H9 (cell line): ENCODE measurements at regions not wholly inside any gene's neighbourhood (a gene's known extent, or its start where the extent isn't known, plus 50 kb on each side); places are given as distances from the start of the nearest gene placed in this dataset.

ENCODE experiments used
- DNase-seq: peaks from one replicate; pipeline ENCODE4 v3.0.0-alpha.2; 2017
- H2AFZ ChIP-seq: one replicate; pipeline ENCODE4 v1.6.1; 2013; ENCODE audit warnings: mild to moderate bottlenecking, low read length, control low read depth, moderate library complexity
- H2AK5ac ChIP-seq: 2 replicates; pipeline ENCODE4 v1.6.1; 2013; ENCODE audit warnings: low read length, control low read depth, mixed read lengths; ENCODE audit not compliant: insufficient read length
- H2BK120ac ChIP-seq: one replicate; pipeline ENCODE4 v1.6.1; 2013; ENCODE audit warnings: low read depth, mild to moderate bottlenecking, low read length, control low read depth, inconsistent platforms; ENCODE audit not compliant: poor library complexity, severe bottlenecking
- H2BK12ac ChIP-seq: 2 replicates; pipeline ENCODE4 v1.6.1; 2013; ENCODE audit warnings: low read length, control low read depth, mixed read lengths, low read depth; ENCODE audit not compliant: insufficient read length
- H2BK15ac ChIP-seq: 2 replicates; pipeline ENCODE4 v1.6.1; 2013; ENCODE audit warnings: low read depth, low read length, control low read depth
- H2BK20ac ChIP-seq: one replicate; pipeline ENCODE4 v1.6.1; 2013; ENCODE audit warnings: low read depth, mild to moderate bottlenecking, low read length, control low read depth, inconsistent platforms; ENCODE audit not compliant: poor library complexity, severe bottlenecking
- H2BK5ac ChIP-seq: 2 replicates; pipeline ENCODE4 v1.6.1; 2013; ENCODE audit warnings: low read length, control low read depth, mixed read lengths; ENCODE audit not compliant: insufficient read length
- H3K14ac ChIP-seq: 2 replicates; pipeline ENCODE4 v1.6.1; 2013; ENCODE audit warnings: low read length, control low read depth; ENCODE audit not compliant: insufficient read depth
- H3K18ac ChIP-seq: 2 replicates; pipeline ENCODE4 v1.6.1; 2013; ENCODE audit warnings: low read depth, mild to moderate bottlenecking, mixed read lengths, low read length, control low read depth; ENCODE audit not compliant: insufficient read length
- H3K23ac ChIP-seq: 2 replicates; pipeline ENCODE4 v1.6.1; 2013; ENCODE audit warnings: low read length, control low read depth, mixed read lengths, low read depth; ENCODE audit not compliant: insufficient read length
- H3K23me2 ChIP-seq: 2 replicates; pipeline ENCODE4 v1.6.1; 2013; ENCODE audit warnings: low read depth, mild to moderate bottlenecking, mixed read lengths, low read length, control low read depth; ENCODE audit not compliant: insufficient read length, poor library complexity, severe bottlenecking
- H3K27ac ChIP-seq: 2 replicates; pipeline ENCODE4 v1.5.1; 2013; ENCODE audit warnings: low read length, control low read depth, mixed read lengths, low read depth; ENCODE audit not compliant: insufficient read length
- H3K27me3 ChIP-seq: 2 replicates; pipeline ENCODE4 v1.6.1; 2013; ENCODE audit warnings: low read length, control low read depth, inconsistent platforms; ENCODE audit not compliant: insufficient read depth
- H3K4ac ChIP-seq: 2 replicates; pipeline ENCODE4 v1.6.1; 2013; ENCODE audit warnings: low read depth, mild to moderate bottlenecking, control low read depth, inconsistent platforms, low read length, moderate library complexity
- H3K4me1 ChIP-seq: 2 replicates; pipeline ENCODE4 v1.6.1; 2013; ENCODE audit warnings: low read length, control low read depth, inconsistent platforms; ENCODE audit not compliant: insufficient read depth
- H3K4me2 ChIP-seq: 2 replicates; pipeline ENCODE4 v1.6.1; 2013; ENCODE audit warnings: low read length, control low read depth, mixed read lengths; ENCODE audit not compliant: insufficient read length, insufficient read depth
- H3K56ac ChIP-seq: 2 replicates; pipeline ENCODE4 v1.6.1; 2013; ENCODE audit warnings: low read depth, mild to moderate bottlenecking, mixed read lengths, low read length, control low read depth; ENCODE audit not compliant: insufficient read length
- H3K79me1 ChIP-seq: 2 replicates; pipeline ENCODE4 v1.6.1; 2013; ENCODE audit warnings: low read depth, mild to moderate bottlenecking, moderate library complexity, low read length, control low read depth, inconsistent platforms; ENCODE audit not compliant: insufficient read depth, poor library complexity, severe bottlenecking
- H3K79me2 ChIP-seq: 2 replicates; pipeline ENCODE4 v1.6.1; 2013; ENCODE audit warnings: low read length, control low read depth, inconsistent platforms; ENCODE audit not compliant: insufficient read depth
- H3K9ac ChIP-seq: 2 replicates; pipeline ENCODE4 v1.6.1; 2013; ENCODE audit warnings: low read length, control low read depth, mixed read lengths; ENCODE audit not compliant: insufficient read length; ENCODE audit errors: extremely low read depth
- H3K9me3 ChIP-seq: one replicate; pipeline ENCODE4 v1.6.1; 2013; ENCODE audit warnings: low read depth, low read length, inconsistent platforms; ENCODE audit not compliant: control insufficient read depth
- H3T11ph ChIP-seq: one replicate; pipeline ENCODE4 v1.6.1; 2013; ENCODE audit warnings: mild to moderate bottlenecking, low read length, control low read depth, inconsistent platforms
- H4K20me1 ChIP-seq: one replicate; pipeline ENCODE4 v1.6.1; 2013; ENCODE audit not compliant: control insufficient read depth, insufficient read length, insufficient read depth
- H4K5ac ChIP-seq: 2 replicates; pipeline ENCODE4 v1.6.1; 2013; ENCODE audit warnings: low read depth, mild to moderate bottlenecking, mixed read lengths, low read length, control low read depth; ENCODE audit not compliant: insufficient read length
- H4K8ac ChIP-seq: replicated peaks from 2 replicates; pipeline ENCODE4 v1.6.1; 2013; ENCODE audit warnings: low read length, control low read depth, mixed read lengths, low read depth; ENCODE audit not compliant: insufficient read length
- H4K91ac ChIP-seq: 2 replicates; pipeline ENCODE4 v1.6.1; 2013; ENCODE audit warnings: low read depth, mild to moderate bottlenecking, moderate library complexity, mixed read lengths, low read length, control low read depth; ENCODE audit not compliant: insufficient read length
- H3K27ac Mint-ChIP-seq, 3 experiments: 2 replicates in 2 of 3; 3 replicates in 1 of 3; pipeline ENCODE4 v1.8.0; 2020 to 2021; ENCODE audit warnings: mixed read lengths in 3 of 3, mild to moderate bottlenecking in 1 of 3, moderate library complexity in 1 of 3
- H3K27me3 Mint-ChIP-seq: 2 replicates; pipeline ENCODE4 v1.8.0; 2021; ENCODE audit warnings: low read depth, mild to moderate bottlenecking, moderate library complexity, mixed read lengths
- H3K36me3 Mint-ChIP-seq, 3 experiments: 2 replicates in 2 of 3; 3 replicates in 1 of 3; pipeline ENCODE4 v1.8.0; 2020 to 2021; ENCODE audit warnings: low read depth in 3 of 3, mixed read lengths in 3 of 3; ENCODE audit not compliant: insufficient read depth in 1 of 3
- H3K4me1 Mint-ChIP-seq, 2 experiments: 2 replicates each; pipeline ENCODE4 v1.8.0; 2020; ENCODE audit warnings: mixed read lengths in 2 of 2
- H3K4me3 Mint-ChIP-seq, 2 experiments: 2 replicates in 1 of 2; 3 replicates in 1 of 2; pipeline ENCODE4 v1.8.0; 2020 to 2021; ENCODE audit warnings: mild to moderate bottlenecking in 2 of 2, mixed read lengths in 2 of 2, moderate library complexity in 1 of 2
- H3K9me3 Mint-ChIP-seq, 2 experiments: 2 replicates in 1 of 2; 3 replicates in 1 of 2; pipeline ENCODE4 v1.8.0; 2020; ENCODE audit warnings: mild to moderate bottlenecking in 2 of 2, mixed read lengths in 2 of 2, moderate library complexity in 1 of 2
- CTCF ChIP-seq: fragments of 200-600 bp; sonication (generic); conservative IDR thresholded peaks from 3 replicates; pipeline ENCODE4 v1.8.0; 2021; ENCODE audit warnings: antibody characterized with exemption, mild to moderate bottlenecking
- WGBS: extraction: QIAGEN DNeasy Blood & Tissue Kit; methylation state at CpG from one replicate; pipeline ENCODE4 v1.1.7; 2013; ENCODE audit warnings: missing lambda C conversion rate, low lambda C conversion rate, mixed read lengths; ENCODE audit not compliant: insufficient read length; ENCODE audit errors: extremely low coverage; 5-methylcytosine and 5-hydroxymethylcytosine counted together

GRCh38 chr2:58923869-58924268 is 682.7 kb upstream of the FANCL start:
- Histone ChIP-seq H3K9ac (no peak overlapping the region), H4K91ac (no peak overlapping the region), H3K79me2 (no peaks in the 10 kb centered on the region), H2BK120ac (no peak overlapping the region), H3K79me1 (no peaks in the 10 kb centered on the region), H2AK5ac (no peak overlapping the region), H3K14ac (no peak overlapping the region), H4K8ac (no peak overlapping the region), H2BK12ac (no peak overlapping the region), H3K27ac (no peak overlapping the region), H3T11ph (no peak overlapping the region), H3K4ac (no peak overlapping the region), H2BK15ac (no peak overlapping the region), H3K9me3 (no peaks in the 10 kb centered on the region), H2BK5ac (no peak overlapping the region), H3K27me3 (no peaks in the 10 kb centered on the region), H3K23ac (no peak overlapping the region), H3K18ac (no peak overlapping the region), H4K5ac (no peak overlapping the region), H2BK20ac (no peak overlapping the region), H2AFZ (no peak overlapping the region), H3K4me1 (no peaks in the 10 kb centered on the region), H4K20me1 (no peaks in the 10 kb centered on the region), H3K56ac (no peak overlapping the region), H3K4me2 (no peak overlapping the region), H3K23me2 (no peaks in the 10 kb centered on the region)
- no CpG with 5 or more reads among the region's 1 CpG for WGBS
- Mint-ChIP-seq H3K9me3 (no peaks in the 10 kb centered on the region), H3K4me1 (peaks cover 11 to 14% of the 10 kb centered on the region in 2 experiments), H3K36me3 (no peaks in the 10 kb centered on the region; a peak in 1 of 7 replicates), H3K27ac (no peak overlapping the region), H3K27me3 (no peaks in the 10 kb centered on the region), H3K4me3 (no peak overlapping the region)
- TF ChIP-seq CTCF: no peak
- DNase-seq: no peak
